Activated gamma-delta T cell (primary cell): ENCODE measurements at regions not wholly inside any gene's neighbourhood (a gene's known extent, or its start where the extent isn't known, plus 50 kb on each side); places are given as distances from the start of the nearest gene placed in this dataset.
"Not testable (repeated sequence)": the region's sequence is repeated elsewhere in the genome, so short reads cannot be mapped to it uniquely, and the experiment has no call there.

Experiments used
- DNase-seq: peaks from one replicate; lab custom pipeline; 2025; lab: John Stamatoyannopoulos, UW

DNA sequence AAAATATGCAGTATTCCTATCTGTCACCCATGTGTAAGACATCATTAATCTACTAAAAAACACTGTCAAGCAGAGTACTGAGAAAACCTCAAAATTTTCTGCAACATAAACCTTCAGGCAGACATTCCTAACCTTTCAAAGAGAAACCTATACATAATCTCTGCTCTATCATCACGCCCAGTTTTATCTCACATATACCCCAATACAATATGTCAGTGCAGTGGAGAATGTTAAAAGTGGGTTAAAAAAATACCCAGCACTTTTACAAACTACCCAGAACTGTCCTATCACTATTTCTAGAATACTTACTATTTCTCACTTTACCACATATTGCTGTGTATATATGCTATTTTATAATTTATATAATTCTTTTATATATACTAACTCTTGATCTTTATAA lies 922.0 kb upstream of the SORCS1 start:
- no peak for DNase-seq

DNA sequence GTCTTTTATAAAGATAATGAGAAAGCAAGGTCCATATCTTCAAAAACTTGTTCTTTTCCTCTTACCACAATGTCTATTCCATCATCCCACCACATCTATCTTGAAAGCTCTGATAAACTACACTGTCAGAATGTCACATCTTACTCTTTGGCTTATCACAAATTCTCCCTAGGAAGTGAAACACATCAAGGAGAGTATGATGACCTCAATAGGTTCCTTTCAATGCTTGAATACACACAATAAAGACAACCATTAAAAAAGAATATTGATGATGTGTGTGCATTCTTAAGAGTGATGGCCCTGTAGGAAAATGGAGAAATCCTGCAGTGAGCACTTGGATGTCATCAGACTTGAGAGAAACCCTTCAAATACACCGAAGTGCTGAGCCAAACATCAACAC lies 918.1 kb upstream of the SORCS1 start:
- DNase-seq = no peak

DNA sequence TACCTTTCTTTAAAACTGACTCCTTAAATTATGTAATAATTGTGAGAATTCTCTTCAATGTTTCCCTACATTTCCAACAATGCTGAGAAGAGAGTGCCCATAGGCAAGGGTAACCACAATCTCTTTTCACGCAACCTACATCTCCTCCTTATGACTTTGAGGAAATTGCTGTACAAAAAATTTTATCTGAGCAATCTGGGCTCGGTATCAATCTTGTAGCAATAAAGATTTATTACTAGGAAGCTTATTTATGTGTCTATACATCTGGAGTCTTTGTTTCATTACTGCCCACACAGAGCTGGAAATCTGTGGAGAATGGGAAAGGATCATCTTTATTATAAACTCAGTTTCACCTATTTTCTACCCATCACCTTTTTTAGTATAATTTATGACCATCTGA lies 913.8 kb upstream of the SORCS1 start:
- DNase-seq = no peak

DNA sequence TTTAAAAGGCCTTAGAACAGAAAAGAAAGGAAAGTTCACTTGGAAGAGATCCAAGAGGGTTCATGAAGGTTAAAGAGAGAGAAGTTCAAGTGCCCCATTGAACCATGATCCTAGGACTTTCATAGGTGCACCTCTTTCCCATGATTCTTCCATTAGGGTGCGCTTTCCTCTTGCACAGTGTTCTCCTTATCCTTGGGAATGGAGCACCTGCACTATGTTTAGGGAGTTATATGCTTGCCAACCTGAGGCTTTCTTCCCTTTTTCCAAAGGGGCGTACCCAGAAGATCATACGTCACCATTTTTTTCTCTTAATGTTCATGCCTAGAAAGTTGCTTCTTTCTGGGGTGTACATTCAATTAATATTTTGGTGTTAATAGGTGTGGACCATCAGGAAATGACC lies 908.0 kb upstream of the SORCS1 start:
- no peak for DNase-seq

DNA sequence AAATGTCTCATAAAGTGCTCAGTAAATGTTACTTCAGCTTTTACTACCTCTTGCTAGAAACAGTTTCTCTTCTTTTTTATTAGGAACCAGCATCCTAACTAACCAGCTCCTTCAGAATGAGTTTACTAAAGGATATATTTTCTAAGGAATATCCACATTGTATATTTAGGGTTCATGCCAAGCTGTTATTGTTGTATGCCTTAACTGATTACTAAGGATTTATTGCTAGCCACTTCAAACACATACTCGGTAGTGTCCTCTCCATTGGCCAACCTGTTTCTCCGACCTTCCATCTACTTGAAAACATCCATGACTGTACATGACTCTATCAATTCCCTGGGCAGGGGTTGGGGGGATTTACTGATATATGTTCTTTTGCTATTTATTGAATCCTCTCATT lies 906.3 kb upstream of the SORCS1 start:
- DNase-seq = no peak

DNA sequence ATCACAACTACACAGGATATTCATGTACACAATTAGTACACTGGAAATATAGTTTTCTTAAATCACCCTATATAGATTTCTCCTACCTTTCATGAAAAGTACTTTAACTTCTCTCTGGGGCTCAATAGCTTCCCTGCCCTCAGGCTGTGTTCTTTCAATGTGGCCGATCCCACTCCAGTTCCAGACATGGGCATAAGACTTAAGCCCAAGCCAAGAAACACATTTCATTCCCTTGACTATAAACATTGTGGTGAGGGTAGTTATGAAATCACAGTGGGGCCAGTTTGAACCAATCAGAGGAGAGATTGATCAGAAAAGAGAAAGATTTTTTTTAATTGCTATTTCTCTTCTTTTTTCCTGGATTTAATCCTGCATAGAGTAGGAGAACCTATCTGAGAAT lies 904.6 kb upstream of the SORCS1 start:
- no peak for DNase-seq

DNA sequence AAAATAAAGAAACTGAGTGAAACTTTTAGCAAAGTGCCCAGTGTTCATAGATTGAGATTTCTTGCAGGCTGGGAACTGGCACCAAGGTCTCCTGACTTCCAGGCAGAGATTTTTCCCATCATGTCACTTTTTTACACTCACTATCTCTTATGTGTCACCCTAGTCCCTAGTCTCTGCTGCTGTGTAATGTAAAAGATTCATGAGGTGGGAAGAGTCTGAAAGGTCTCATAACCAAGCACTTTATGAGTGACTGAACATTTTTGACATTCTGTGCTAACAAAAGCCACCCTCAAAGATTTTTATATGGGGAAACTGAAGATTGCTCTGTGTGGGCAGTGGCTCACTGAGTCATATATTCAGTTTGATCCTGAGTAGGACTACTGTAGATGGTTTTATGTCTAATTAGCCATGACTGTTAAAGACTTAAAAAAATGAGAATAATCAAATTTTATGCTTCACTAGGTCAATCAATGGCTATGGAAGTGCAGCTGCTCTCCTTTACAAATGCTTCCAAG lies 900.3 kb upstream of the SORCS1 start:
- no peak for DNase-seq

DNA sequence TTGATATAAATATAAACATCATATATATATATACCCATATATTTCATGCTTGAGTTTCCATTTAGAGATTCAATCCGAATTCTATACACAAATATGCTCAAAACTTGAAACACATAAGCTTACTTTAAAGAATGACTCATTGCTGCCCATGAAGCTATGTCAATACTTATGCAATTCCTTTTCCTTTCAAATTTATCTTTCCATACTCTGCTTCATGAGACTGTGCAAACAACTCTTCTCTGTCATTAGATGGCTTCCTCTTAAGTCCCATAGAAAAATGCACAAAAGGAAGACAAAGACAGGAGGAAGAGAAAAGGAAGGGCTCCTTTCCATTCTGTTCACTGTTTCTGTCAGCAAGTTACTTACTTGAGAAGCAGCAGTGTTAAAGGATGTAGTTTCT lies 895.7 kb upstream of the SORCS1 start:
- no peak for DNase-seq

DNA sequence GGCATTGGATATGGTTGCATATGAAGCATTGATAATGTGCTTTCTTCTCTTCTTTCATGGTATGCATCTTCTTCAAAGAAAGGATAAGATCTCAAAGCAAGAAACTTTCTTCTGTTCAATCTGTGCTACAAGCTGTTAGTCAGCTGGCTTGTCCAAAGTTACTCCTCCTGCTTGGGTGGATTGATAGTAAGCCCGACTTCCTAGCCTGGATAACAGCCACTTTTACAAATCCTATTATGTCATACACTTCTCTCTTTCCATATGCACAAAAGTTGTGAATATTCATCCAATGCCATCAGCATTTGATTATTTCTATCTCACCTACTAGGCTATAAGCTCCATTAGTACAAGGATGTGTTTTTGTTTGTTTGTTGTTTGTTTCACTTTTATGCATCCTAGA lies 891.0 kb upstream of the SORCS1 start:
- no peak for DNase-seq

DNA sequence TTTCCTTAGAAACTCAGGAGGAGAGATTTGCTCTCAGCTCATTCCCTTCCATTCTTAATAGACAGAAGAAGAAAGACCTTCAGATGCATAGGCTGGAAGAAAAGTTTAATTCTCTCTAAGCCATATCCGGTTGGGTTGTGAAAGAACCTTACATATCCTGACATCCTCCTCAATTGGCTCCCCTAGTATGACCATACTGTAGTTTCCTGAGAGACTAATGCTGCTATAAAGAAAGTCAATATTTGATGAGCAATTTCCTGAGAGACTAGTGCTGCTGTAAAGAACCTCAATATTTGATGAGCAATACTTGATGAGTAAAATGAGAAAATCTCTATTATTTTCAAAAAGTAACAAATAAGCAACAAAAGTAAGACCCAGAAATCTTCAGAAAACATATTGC lies 888.5 kb upstream of the SORCS1 start:
- DNase-seq = no peak

DNA sequence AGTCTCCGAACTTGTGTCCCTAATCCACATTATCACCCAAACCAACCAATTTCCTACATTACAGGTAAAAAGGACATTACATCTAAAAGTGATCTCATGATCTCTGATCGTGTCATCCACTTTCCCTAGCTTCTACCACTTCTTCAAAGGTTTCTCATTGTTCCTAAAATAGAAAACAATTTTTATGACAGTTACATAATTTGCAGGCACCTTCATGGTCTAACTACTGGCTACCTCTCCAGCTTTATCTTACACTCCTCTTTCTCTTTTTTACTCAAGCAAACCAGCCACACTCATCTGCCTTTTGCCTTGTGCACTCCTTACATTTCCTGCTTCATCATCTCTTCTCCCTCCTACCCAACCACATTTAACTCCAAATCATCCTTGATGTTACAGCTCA lies 886.7 kb upstream of the SORCS1 start:
- DNase-seq = no peak

DNA sequence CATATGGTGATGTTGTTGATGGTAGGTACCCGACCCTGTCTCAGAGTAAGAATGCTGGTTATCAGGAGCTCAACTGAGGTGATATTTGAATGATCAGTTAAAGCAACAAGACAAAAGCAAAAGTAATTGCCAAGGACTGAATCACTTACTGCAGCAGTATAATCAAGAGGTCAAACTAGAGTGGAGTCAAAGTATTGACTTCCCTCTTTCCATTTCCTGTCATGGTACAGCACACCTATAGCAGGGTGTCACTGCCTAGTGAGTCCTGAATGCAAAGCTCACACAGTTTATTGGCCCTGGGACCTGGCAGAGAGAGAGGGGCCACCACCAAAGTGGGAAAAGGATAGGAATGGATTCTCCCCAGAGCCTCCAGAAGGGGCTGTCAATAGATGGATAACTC lies 886.1 kb upstream of the SORCS1 start:
- DNase-seq = no peak

DNA sequence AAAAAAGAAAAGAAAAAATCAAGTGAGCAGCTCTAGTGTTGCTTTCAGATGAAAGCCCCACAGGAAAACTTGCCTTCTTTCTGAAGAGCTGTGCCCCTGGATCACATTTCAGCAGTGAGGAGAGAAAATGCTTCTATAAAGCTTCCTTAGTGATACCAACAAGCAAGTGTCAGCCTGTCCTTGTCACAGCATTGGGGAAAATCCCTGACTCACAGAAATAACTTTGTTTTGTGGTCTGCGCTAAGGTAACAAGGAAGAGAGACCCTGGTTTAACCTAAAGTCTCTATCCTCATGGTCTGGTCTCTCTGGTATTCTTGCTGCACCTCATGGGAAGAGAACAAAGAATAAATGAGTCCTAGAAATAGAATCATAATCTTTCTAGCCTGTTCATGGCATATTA lies 885.2 kb upstream of the SORCS1 start:
- DNase-seq = no peak

DNA sequence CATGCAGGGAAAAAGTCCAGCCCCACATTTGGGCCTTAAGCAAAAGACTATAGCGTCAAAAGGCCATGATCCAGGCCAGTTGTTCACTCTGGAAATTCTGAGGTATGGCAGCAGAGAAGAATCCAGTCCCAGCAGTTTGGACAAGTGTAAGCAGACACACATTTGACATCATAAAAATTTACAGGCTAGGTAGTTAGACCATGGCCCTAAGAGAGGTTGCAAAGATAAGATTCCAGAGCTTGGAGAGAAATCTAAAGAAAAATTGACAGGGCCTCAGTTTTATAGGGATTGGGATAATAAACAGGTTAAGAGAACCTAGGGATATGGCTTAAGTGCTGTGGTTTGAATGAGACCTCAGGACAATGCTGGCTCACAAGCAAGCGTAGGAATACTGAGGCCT lies 884.4 kb upstream of the SORCS1 start:
- no peak for DNase-seq

DNA sequence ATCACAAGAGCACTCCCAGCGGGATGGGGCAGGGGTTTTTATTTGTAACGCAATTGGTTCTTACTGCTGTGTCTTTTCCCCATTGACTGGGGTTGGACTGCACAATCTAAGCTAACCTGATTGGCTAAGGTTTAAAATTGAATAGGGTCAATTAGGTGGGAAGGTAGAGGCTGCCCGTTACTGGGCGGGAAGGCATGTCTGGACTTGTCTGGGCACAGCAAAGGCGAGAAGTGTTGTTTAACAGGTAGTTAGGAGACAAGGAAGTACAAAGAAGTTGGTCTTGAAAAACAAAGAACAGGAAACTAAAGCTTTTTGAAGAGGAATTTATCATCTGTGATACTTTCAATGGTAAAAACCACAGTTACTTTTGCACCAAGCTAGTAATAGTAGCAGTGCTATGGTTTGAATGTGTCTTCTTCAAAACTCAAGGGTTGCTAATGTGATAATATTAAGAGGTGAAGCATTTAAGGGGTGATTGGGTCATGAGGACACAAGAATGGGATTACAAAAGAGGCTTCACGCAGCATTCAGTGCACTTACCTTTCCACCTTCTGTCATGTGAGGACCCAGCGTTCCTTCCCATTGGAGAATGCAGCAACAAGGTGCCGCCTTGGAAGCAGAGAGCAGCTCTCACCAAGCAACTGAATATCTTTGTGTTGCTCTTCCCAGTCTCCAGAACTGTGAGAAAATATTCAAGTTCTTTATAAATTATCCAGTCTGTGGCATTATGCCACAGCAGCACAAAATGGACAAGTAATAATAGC lies 875.5 kb upstream of the SORCS1 start:
- DNase-seq = no peak

DNA sequence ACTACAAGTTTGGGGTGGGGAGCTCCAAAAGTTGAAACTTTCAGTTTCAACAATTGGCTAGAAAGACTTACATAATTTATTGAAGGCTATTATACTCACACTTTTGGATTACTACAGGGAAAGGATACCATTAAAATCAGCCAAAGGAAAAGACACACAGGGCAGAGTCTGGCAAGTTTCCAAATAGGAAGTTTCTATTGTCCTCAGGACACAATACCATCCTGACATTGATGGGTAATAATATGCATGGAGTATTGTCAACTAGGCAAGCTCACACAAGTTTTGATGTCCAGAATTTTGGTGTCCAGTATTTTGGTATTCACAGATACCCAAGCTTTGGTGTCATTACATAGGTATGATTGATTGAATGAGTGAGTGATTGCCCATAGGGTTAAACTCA lies 872.6 kb upstream of the SORCS1 start:
- no peak for DNase-seq

DNA sequence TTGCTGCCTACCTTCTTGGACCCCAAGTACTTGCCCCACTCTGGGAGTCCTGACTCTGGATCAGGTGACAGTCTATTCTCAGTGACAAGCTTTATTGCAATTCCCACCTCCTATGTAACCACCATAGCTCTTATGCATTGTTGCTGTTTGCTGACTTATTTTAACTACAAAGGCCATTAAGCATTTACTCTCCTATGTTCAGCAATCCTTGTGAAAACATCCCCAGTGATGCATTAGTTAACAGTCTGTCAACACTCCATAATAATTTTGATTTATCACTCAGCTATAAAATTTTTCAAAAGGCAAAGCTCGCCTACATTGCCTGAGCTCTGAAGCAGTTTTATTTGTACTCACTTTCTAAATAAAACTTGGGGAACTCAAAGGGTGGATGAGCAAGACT lies 871.8 kb upstream of the SORCS1 start:
- DNase-seq = no peak

DNA sequence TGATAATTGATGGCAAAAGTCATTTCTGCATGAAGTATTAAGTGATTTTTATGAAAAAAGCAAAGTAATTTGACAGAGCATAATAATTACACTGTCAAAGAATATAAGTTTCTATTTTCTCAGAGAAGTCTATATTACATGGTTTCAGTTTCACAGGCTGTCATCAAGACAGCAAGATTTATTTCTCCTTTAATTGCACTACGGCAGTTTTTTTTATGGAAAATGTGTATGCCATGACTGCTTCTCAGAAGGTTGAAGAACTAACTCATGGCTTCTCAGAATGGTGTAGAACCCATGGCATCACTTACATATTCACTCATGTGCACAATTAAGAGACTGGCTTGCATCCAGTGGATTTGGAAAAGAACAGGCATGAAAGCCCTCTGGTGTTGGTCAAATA lies 870.3 kb upstream of the SORCS1 start:
- no peak for DNase-seq

DNA sequence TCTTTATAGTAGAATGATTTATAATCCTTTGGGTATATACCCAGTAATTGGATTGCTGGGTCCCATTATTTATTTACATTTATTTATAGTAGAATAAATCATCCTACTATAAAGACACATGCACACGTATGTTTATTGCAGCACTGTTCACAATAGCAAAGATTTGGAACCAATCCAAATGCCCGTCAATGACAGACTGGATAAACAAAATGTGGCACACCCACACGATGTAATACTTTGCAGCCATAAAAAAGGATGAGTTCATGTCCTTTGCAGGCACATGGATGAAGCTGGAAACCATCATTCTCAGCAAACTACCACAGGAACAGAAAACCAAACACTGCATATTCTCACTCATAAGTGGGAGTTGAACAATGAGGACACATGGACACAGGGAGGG lies 869.0 kb upstream of the SORCS1 start:
- DNase-seq = not testable (repeated sequence)

DNA sequence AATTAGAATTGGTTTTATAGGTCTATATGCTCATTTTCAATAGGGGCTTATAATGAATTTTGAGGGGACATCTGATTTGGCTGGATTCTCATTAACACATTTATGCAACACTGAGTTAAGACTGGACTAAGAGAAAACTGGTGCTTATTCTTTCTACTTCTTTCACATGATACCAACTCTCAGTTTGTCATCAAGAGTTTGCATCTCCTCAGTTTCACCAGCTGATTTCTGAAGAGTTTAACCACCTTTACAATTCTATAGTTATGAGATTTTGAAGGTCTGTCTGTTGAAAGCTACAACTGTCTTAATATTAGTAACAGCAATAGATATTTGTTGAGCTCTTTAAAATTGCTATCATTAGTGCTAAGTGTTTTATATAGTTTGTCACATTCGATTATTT lies 867.0 kb upstream of the SORCS1 start:
- no peak for DNase-seq

DNA sequence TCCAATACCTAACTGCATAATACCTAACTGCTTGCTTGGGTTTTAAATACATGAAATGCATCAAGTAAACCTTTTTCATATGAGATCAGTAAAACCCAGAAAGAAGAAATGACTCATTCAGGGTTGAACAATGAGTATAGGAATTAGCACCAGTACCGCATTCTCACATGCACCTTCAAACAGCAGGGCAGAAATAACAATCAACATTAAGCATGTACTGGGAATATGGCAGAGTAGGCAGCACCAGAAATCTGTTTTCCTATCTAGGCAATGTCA lies 850.3 kb upstream of the SORCS1 start:
- DNase-seq = no peak

DNA sequence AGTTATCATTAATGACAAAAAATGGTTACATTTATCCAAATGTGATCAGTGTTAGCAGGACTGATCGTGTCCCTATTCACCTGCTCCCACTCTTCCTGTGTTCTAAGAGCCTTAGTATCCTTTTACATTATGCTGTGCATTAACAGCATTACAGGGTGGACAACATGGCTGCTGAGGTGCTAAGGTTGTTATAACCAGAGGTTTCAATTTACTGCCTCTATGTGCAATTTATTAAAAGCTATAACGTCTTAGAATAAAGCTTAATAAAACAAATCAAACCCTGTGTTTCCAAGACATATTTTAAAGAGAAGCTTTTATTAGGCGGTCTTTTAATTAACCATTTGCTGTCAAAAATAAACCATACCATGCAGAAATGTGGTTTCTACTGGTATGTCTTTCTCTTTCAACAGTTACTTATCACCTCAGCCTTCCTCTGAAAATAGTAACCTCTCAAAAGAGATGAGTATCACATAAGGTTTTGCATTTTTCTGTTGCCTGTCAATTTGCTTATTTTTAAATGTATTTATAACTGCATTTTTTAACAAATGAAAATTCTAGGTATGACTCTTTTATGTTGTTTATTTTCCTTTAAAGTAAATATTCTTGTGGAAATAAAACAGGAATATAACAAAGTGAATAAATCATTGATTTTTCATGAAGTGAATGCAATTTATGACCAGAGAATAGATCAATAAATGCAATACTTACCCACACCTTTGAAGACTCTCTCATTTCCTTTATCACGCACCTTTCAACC lies 849.8 kb upstream of the SORCS1 start:
- no peak for DNase-seq

DNA sequence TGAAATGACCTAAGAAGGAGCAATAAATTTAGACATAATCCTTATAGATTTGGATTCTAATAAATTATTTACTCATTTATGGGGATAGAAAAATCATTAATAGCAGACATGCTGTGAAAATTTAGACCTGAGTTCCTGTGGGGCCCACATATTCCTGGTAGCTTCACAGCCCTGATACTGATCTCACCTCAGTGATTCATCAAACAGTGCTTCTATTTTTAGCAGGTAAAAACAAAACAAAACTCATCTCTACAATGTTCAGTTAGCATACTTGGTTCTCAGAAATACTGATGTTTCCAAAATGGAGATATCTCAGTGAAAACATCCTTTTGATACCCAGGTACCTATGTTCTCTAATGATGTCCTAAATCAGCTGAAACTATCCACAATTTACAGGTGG lies 841.1 kb upstream of the SORCS1 start:
- DNase-seq = no peak

DNA sequence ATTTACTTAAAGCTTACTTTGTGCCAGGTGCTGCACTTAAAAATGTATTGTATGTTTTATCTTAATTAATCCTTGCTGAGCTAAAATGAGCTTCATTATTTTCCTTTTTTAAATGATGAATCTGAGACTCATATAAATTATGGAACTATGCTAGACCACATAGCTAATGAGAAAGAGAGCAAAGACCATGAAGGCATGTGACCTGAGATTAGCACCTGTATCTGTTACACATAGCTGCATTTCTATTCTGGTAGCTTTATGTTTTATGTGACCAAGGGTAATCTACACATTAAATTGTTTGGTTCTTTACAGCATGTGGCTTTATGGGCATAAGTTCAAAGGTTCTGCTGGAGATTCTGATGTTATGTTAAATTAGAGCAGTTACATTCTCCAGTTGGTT lies 839.1 kb upstream of the SORCS1 start:
- DNase-seq = no peak
